ENCODE measurements at regions not wholly inside any gene's neighbourhood (a gene's known extent, or its start where the extent isn't known, plus 50 kb on each side); places are given as distances from the start of the nearest gene placed in this dataset.

- DNase-seq = no peak
Measured at GRCh38 chr13:111476197-111476596, 155.8 kb downstream of the TEX29 start.

DNA sequence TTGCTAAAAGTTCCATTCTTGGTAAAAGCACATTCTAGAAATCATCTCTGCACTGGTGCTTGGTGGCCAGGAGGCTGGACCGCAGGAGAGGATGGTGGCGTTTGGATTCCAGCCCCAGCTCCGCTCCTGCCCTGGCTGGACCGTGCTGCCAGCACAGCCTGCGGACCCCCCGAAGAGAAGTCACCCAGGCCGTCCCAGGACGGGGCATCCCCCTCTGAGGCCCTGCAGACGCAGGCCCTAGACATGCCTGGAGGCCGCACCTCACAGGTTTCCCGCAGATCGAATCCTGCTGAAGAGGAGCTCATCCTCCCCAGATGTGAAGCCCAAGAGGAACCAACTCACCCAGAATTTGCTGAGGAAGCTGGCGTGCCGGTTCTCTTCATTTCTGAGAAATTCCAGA is 159.0 kb downstream of the TEX29 start:
- no peak for DNase-seq

DNA sequence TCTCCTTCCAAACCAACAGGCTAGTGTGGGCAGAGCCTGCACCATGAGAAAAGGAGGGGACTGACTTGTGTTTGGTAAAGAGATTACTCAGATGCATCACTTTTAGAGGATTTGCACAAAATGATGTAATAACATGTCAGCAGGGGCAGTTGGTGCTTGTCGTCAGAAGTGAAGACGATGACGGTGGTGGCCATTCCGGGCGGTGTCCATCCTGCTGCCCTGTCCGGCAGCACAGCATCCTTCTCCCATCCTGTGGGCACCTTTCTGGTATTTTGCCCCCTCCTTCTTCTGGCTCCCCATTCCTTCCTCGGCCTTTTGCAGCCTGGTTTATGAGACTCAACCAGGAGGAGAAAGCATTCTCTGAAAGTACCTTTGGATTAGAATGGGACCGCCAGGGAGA is 160.1 kb downstream of the TEX29 start:
- DNase-seq = no peak

- DNase-seq = peak; percentile 98
Measured at GRCh38 chr13:111480976-111481375, 160.5 kb downstream of the TEX29 start.

- no peak for DNase-seq
Measured at GRCh38 chr13:111482126-111482525, 161.7 kb downstream of the TEX29 start.

GRCh38 chr13:111482806-111483620 is 162.6 kb downstream of the TEX29 start:
- DNase-seq = no peak

DNA sequence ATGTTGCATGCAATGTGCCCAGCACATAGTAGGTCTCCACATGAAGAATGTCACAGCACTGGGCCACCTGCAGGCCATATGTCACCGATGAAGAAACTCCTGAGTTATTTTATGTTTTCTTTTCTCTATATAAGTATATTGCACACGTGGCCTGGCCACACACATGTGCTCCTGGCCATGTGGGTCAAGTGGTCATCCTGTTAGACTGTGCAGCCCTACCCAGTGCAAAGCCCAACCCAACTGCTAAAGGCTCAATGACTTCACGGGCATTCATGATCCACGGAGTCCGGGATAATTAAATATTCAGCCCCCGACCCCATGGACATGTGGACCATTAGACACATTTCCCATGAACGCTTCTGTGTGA is 163.2 kb downstream of the TEX29 start:
- no peak for DNase-seq

DNA sequence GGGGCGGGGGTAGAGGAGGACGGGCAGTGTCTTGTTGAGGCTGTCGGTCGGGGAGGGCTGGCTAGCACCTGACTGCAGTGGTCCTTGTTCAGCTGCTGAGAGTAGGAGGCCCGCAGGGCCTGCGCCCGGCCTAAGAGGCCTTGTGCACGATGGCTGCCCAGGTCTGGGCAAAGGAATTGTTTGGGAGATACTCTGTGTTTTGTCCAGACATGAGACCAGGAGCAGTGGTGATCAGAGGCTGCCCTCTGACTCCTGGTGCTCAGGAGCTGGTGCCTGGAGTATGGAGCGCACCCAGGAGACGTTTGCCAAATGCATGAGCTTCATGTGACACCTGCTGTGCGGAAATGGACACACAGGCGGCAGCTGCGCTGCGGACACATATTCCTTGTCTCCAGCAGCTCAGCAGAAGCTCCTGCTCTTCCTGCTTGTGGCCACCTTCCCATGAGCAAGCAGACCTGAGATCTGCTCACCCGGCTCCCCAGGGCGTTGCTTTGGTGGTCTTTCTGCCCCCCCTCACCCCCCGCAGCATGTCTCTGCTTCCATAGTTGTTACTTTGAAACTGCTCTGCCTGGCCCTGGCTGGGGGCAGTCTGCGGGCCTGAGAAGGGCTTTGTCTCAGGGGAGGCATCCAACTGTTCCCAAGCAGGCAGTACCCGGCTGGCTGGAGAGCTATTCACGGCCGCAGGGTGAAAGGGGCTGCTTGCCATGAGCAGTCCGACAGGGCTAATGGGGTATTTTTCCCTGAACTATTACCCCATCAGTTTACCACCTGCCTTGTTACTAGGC is 163.9 kb downstream of the TEX29 start:
- no peak for DNase-seq

DNA sequence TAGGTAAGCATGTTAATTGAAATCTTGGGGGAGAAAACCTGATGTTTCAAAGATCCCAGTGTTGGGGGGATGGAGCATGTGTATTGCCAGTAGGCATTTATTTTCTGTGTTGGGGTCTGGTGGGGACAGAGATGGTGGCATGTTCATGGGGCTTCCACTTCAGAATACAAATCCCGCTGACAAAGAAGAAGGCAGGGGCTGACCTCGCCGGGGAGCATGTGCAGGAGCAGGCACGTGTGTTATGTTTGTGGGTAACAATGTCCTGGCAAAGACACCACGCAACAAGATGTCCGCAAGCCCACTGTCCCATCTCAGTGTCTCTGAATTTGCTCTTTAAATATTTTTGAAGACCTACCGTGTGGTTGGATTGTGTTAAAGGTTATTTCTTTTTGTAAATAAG is 164.5 kb downstream of the TEX29 start:
- DNase-seq = no peak

GRCh38 chr13:111485491-111486250 is 165.2 kb downstream of the TEX29 start:
- DNase-seq = no peak

DNA sequence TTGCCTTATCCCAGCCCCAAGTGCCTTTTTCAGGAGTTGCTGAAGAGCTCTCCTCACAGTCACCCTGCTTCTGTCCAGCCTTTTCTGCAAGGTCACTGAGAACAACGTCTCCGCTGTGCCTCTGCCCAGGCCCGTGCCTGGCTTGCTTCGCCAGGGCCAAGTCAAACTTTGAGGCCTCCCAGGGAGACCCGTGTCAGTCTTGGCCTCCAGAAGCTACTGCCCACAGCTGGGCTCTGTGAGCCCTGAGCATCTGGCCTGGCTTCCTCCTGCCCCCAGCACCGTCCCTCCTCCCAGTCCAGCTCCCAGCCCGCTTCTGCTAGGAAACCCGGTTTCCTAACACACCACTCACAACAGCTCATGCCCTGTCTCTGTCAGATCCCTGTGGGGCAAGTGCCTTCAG is 165.9 kb downstream of the TEX29 start:
- no peak for DNase-seq

- DNase-seq = no peak
Measured at GRCh38 chr13:111486801-111487200, 166.4 kb downstream of the TEX29 start.

GRCh38 chr13:111488486-111489132 is 168.2 kb downstream of the TEX29 start:
- no peak for DNase-seq

DNA sequence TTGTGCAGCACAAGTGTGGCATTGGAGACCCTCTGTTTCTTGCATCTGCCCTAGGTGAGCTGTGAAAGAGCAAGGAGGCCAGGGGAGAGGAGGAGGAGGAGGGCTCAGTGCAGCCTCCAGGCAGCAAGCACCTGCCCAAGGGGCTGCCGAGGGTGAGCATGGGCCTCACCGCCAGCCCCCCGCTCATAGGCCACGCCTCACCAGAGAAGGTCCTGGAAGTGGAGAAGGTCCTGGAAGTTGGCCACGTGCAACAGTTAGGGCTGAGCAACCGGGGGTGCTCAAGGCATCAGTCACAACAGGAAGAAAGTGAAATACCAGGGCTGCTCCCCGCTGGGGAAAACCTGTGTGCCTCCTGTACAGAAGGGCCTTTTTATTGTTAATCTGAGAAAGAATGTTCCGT is 168.9 kb downstream of the TEX29 start:
- no peak for DNase-seq

DNA sequence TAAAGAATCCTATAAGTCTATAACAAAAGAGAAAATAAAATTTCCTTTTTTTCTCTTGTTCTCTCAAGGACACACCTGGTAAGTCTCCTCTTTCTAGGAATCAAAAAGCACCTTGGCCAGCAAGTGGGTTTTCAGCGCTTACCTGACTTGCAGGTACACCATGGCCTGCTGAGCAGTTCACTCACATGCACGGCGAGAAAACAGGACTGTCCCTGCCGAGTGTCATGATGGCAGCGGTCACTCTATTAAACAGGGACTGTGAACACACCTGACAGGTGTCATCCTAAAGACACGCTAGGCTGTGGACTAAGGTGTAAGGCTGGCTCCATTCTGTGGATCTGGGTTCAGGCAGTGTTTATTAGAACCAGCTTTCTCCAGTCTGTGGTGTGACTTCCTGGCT is 170.2 kb downstream of the TEX29 start:
- no peak for DNase-seq

DNA sequence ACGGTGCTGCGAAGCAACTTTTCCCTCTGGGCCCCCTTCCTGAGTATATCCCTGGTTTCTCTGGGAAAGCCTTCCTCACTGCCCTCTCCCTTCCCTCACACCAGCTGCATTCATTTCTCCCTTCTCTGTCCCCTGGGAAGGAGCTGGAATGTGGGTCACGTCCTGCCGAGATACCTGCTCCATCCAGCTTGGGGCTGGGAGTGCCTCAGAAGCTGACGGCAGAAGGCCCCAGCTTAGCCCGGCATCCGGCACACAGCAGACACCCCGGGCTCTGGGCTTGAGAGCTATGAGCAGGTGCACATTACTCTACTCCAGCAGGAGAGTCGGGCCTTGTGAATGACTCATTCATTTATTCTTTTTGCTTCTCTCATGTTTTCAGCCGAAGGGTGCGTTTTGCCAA is 170.6 kb downstream of the TEX29 start:
- DNase-seq = no peak

- no peak for DNase-seq
Measured at GRCh38 chr13:111491659-111492058, 171.2 kb downstream of the TEX29 start.

GRCh38 chr13:111492341-111492950 is 172.0 kb downstream of the TEX29 start:
- DNase-seq = no peak

- DNase-seq = no peak
Measured at GRCh38 chr13:111492958-111493357, 172.5 kb downstream of the TEX29 start.

- no peak for DNase-seq
Measured at GRCh38 chr13:111493468-111493867, 173.0 kb downstream of the TEX29 start.

DNA sequence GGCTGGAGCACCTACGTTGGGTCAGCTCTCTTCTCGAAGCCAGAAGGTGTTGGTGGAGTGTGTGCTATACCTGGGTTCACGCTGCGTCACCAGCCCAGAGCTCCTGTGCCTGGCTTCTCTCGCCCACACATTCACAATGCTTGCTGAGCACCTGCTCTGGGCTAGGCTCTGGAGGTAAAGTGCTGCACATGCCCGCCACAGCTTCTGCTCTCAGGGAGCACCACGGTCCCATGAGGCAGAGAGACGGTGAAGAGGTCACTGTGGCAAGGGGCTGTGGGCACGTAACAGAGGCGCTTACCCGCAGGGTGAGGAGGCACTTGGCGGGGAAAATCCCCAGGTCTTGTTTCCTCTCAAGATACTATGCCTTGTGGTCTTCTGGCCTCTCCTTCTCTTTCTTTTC is 174.2 kb downstream of the TEX29 start:
- DNase-seq = no peak
